Psoas muscle (tissue), 7 donors: ENCODE measurements at regions not wholly inside any gene's neighbourhood (a gene's known extent, or its start where the extent isn't known, plus 50 kb on each side); places are given as distances from the start of the nearest gene placed in this dataset.
"Not testable (repeated sequence)": the region's sequence is repeated elsewhere in the genome, so short reads cannot be mapped to it uniquely, and the experiment has no call there.

Source experiments
- ATAC-seq, 4 donors: fragments of 200-7000 bp; cut with Tn5 transposase; one replicate each; pipeline ENCODE4 v1.9.1; 2020; ENCODE audit warnings: moderate library complexity in 3 of 4, mild to moderate bottlenecking in 2 of 4
- DNase-seq, 2 donors: peaks; one replicate each; pipeline ENCODE4 v3.0.0-alpha.2; 2020
- H3K27ac ChIP-seq: fragments of 200-600 bp; one replicate; pipeline ENCODE4 v1.8.0; 2022
- H3K27me3 ChIP-seq, 3 donors: fragments of 200-600 bp in 1 of 3; one replicate each; pipeline versions ENCODE4 v1.6.1 to v1.8.0; 2013 to 2022; ENCODE audit warnings: low read length in 2 of 3, mild to moderate bottlenecking in 2 of 3, moderate library complexity in 1 of 3; ENCODE audit not compliant: insufficient read depth in 3 of 3
- H3K36me3 ChIP-seq, 2 donors: fragments of 200-600 bp in 1 of 2; one replicate each; pipeline versions ENCODE4 v1.6.1 to v1.8.0; 2013 to 2022; ENCODE audit warnings: low read depth in 1 of 2, mild to moderate bottlenecking in 1 of 2, moderate library complexity in 1 of 2; ENCODE audit not compliant: insufficient read depth in 1 of 2
- H3K4me1 ChIP-seq: fragments of 200-600 bp; one replicate; pipeline ENCODE4 v1.8.0; 2022
- H3K4me3 ChIP-seq: fragments of 200-600 bp; one replicate; pipeline ENCODE4 v1.8.0; 2022; ENCODE audit warnings: mild to moderate bottlenecking
- H3K9me3 ChIP-seq: fragments of 200-600 bp; one replicate; pipeline ENCODE4 v1.8.0; 2022
- WGBS, 3 donors: extraction: QIAGEN DNeasy Blood & Tissue Kit; methylation state at CpG; one replicate each; pipeline versions ENCODE4 v1.1.6 to v1.1.7; 2013; 5-methylcytosine and 5-hydroxymethylcytosine counted together
- intact Hi-C, 2 donors: fragments of 100-400 bp; cut with DNase I; formaldehyde crosslinking; loops; one replicate each; pipeline versions ENCODE4 v1.11.0 to v1.14.2; 2022
- donor health status: healthy with polysubstance abuse.
- donor health status: DM: no; HTN: no; CAD: no; lungs with moderate emphysema.
- donor health status: Bipolar disorder and iron deficiency.
- donor health status: healthy.
- donor health status: DM: yes; HTN: yes; CAD: no.
- donor health status: DM: no; HTN: no; CAD: no.
- donor health status: DM: yes; HTN: yes; CAD: no.

GRCh38 chr2:87531968-87532715 lies 215.7 kb upstream of the PLGLB2 start:
- WGBS, 3 donors, result 67 to 75% (median 70%) methylated on average over 4 to 5 of the region's 7 CpGs
- H3K4me3 ChIP-seq, intact Hi-C loops, H3K9me3 ChIP-seq, ATAC-seq, H3K27me3 ChIP-seq, H3K36me3 ChIP-seq, H3K27ac ChIP-seq, H3K4me1 ChIP-seq, DNase-seq: not testable (repeated sequence)

- H3K27ac ChIP-seq, H3K36me3 ChIP-seq, H3K9me3 ChIP-seq, H3K4me3 ChIP-seq, H3K27me3 ChIP-seq, DNase-seq, H3K4me1 ChIP-seq, intact Hi-C loops: not testable (repeated sequence)
- 21 to 40% (median 36%) methylated on average over 4 to 7 of the region's 9 CpGs for WGBS, 3 donors
- ATAC-seq, result peak; percentile 66 to 75 (median 72)
Measured at GRCh38 chr2:87533390-87534272, 214.3 kb upstream of the PLGLB2 start.

- DNase-seq, H3K27me3 ChIP-seq, H3K9me3 ChIP-seq, H3K27ac ChIP-seq, intact Hi-C loops, H3K4me1 ChIP-seq, H3K4me3 ChIP-seq, H3K36me3 ChIP-seq: not testable (repeated sequence)
- peak; percentile 74 to 92 (median 82) for ATAC-seq
- 40% methylated on average over 3 of the region's 14 CpGs; no CpG with 5 or more reads in 2 of the 3 donors for WGBS, 3 donors
Measured at GRCh38 chr2:87534273-87534889, 213.5 kb upstream of the PLGLB2 start.

- H3K27me3 ChIP-seq, intact Hi-C loops, H3K27ac ChIP-seq, DNase-seq, H3K36me3 ChIP-seq, ATAC-seq, H3K9me3 ChIP-seq, H3K4me3 ChIP-seq, H3K4me1 ChIP-seq: not testable (repeated sequence)
- 73 to 100% (median 85%) methylated on average over 1 to 5 of the region's 5 CpGs for WGBS, 3 donors
Measured at GRCh38 chr2:87536427-87536826, 211.5 kb upstream of the PLGLB2 start.

- H3K4me3 ChIP-seq, H3K27me3 ChIP-seq, ATAC-seq, H3K36me3 ChIP-seq, DNase-seq, H3K4me1 ChIP-seq, H3K9me3 ChIP-seq, intact Hi-C loops, H3K27ac ChIP-seq: not testable (repeated sequence)
- 83 to 92% (median 89%) methylated on average over 4 to 8 of the region's 8 CpGs for WGBS, 3 donors
Measured at GRCh38 chr2:87537251-87537671, 210.6 kb upstream of the PLGLB2 start.

- H3K27ac ChIP-seq, intact Hi-C loops, ATAC-seq, H3K4me1 ChIP-seq, H3K4me3 ChIP-seq, H3K9me3 ChIP-seq, DNase-seq, H3K36me3 ChIP-seq, H3K27me3 ChIP-seq: not testable (repeated sequence)
- 84 to 94% (median 84%) methylated on average over 3 to 4 of the region's 12 CpGs for WGBS, 3 donors
Measured at GRCh38 chr2:87538268-87538667, 209.6 kb upstream of the PLGLB2 start.

GRCh38 chr2:87539151-87539943 lies 208.5 kb upstream of the PLGLB2 start:
- DNase-seq, H3K4me1 ChIP-seq, H3K9me3 ChIP-seq, intact Hi-C loops, ATAC-seq, H3K36me3 ChIP-seq, H3K27me3 ChIP-seq, H3K4me3 ChIP-seq, H3K27ac ChIP-seq: not testable (repeated sequence)
- WGBS, 3 donors, result 95 to 97% (median 96%) methylated on average over 8 to 11 of the region's 15 CpGs

- H3K4me1 ChIP-seq, DNase-seq, H3K36me3 ChIP-seq, H3K9me3 ChIP-seq, H3K27me3 ChIP-seq, ATAC-seq, H3K27ac ChIP-seq, intact Hi-C loops, H3K4me3 ChIP-seq: not testable (repeated sequence)
- 80 to 95% (median 88%) methylated on average over 1 of the region's 3 CpGs for WGBS, 3 donors
Measured at GRCh38 chr2:87540242-87540641, 207.6 kb upstream of the PLGLB2 start.

GRCh38 chr2:87542599-87543174 lies 205.2 kb upstream of the PLGLB2 start:
- H3K27ac ChIP-seq, H3K4me1 ChIP-seq, intact Hi-C loops, DNase-seq, H3K9me3 ChIP-seq, H3K36me3 ChIP-seq, H3K27me3 ChIP-seq, H3K4me3 ChIP-seq: not testable (repeated sequence)
- 35 to 55% (median 35%) methylated on average over 4 to 5 of the region's 8 CpGs for WGBS, 3 donors
- peak in 1 of 4 donors; percentile 40 for ATAC-seq

- intact Hi-C loops, H3K9me3 ChIP-seq, DNase-seq, H3K27ac ChIP-seq, H3K27me3 ChIP-seq, H3K4me1 ChIP-seq, ATAC-seq, H3K36me3 ChIP-seq, H3K4me3 ChIP-seq: not testable (repeated sequence)
- no CpG with 5 or more reads among the region's 1 CpG for WGBS, 3 donors
Measured at GRCh38 chr2:87543797-87544196, 204.1 kb upstream of the PLGLB2 start.
